AG08395 (cell line): ENCODE measurements at regions not wholly inside any gene's neighbourhood (a gene's known extent, or its start where the extent isn't known, plus 50 kb on each side); places are given as distances from the start of the nearest gene placed in this dataset.

Experiments used
- DNase-seq: peaks from one replicate; pipeline ENCODE4 v3.0.0; 2012; ENCODE audit warnings: mixed read lengths, low spot score

DNA sequence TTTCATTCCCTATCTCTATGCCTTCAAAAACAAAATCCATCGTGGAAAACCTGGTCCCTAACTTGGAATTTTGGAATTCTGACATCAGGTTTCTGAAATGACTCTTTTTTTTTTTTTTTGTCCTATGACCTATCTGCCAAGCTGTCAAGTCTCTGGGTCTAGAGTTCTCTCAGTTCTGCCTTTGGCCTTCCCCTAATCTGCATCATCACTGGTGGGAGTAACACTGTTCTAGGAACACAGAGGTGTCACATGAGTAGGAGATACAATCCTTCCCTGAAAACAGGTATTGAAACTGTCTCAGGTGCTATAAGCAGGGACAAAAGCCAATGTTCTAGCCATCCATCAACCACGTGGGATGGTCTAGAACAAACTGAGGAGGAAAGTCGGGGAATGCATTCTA is 142.0 kb upstream of the ATP1B1 start:
- no peak for DNase-seq

DNA sequence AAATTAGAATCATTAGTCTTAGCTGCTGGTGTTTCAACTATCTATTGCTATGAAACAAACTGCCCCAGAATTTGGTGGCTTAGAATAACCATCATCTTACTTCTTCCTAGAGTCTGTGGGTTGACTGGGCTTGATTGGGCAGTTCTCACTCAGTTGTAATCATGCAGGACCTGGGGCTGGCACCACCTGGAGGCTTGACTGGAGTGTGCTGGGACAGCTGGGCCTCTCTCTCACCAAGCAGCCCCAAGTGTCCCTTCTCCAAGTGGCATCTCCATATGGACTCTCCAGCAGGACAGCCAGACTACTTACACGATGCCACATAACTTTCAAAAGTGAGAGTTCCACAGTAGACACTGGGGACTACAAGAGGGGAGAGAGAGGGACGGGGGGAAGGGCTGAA is 140.3 kb upstream of the ATP1B1 start:
- no peak for DNase-seq

DNA sequence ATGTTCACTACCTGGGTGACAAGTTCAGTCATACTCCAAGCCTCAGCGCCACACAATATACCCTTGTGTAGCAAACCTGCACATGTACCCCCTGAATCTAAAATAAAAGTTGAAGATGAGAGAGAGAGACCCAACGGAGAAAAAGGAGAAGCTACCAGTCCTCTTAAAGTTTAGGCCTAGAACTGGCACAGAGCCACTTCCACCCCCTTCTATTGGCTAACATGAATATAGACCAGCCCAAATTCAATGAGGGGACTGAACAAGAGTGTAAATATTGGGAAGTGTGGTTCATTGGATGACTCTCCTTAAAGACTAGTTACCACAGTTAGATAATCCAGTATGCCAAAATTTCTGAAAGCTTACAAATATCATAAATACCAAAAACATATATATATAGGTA is 139.9 kb upstream of the ATP1B1 start:
- DNase-seq, result no peak

DNA sequence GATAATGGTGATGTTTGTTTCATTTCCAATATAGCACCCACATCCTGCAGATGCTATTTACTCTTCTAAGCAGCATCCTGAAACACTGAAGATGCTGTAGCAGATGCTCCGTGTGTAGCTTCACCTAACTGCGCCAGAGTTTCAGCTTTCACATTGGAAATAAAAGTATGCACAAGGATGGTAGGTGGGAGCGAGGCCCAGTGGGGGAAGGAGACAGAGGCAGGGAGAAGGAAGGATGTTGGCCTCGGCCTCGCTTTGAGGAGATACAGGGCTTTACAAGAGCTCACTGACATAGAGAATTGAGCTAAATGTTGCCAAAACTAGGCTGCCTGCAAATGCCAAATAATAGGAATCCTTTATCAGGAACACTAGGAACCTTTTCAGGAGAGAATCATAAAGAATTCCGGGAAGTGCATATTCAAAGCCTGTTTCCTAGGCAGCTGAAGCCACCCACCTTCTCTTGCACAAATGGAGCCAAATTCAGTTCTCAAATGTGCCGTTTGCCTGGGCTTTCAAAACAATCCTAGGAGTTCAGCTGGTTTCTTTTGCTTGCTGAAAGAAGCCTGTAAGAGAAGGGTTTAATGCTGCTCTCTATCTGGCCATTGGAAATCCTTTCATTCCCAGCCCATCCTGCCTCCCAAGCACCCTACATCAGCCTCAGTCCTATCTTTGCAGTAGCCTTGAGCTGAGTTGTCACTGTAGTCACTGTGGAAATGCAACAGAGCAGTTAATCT is 135.4 kb upstream of the ATP1B1 start:
- no peak for DNase-seq

DNA sequence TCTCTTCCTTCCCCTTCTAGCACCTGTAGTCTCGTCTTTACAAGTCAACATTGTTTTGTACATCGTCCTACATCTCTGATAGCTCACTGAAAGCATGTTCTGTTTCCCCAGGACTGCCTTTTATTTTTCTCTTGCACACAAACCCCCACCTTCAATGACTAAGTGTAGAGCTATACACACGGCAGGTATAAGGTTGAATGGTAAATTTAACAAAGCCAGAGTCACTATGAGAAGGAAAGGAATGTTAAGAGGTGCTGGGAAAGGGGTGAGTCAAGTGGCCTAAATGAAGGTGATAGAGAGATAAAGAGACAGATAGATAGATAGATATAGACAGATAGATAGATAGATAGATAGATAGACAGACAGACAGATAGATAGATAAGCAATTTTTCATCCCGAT is 134.3 kb upstream of the ATP1B1 start:
- no peak for DNase-seq

DNA sequence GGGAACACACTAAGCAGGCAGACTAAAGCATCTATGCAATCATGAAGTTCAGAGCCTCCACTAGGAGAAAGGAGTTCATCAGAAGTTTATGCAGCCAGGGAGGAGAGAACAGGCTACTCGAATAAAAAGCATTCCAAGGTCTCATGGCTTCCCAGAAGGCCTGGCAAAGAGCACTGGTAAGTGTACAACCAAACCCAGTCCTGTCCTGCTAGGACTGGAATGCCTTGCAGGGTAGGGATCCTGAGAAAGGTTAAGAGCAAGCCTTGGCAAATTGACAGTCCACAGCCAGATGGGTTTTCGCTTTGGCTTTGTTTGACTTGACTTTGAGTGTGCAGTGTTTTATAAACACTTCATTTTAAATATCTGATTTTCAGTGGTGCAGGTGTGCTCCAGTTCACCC is 133.6 kb upstream of the ATP1B1 start:
- DNase-seq, result no peak

DNA sequence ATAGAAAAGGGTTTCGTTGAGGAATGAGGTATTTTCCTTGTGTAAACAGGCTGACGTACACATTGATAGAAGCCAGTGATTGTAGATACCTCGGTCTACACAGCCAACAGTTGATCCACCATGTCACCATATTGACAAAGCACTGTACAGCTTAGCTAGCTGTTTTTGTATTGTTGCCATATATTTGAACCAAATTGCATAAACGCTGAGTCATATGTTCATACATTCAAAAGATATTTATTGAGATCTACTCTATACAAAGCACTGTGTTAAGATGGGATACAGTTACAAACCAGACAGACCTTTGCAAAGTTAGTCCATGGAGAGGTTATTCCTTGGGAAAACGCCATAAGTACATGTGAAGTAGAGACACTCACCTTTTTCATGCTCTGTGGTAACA is 132.4 kb upstream of the ATP1B1 start:
- no peak for DNase-seq

DNA sequence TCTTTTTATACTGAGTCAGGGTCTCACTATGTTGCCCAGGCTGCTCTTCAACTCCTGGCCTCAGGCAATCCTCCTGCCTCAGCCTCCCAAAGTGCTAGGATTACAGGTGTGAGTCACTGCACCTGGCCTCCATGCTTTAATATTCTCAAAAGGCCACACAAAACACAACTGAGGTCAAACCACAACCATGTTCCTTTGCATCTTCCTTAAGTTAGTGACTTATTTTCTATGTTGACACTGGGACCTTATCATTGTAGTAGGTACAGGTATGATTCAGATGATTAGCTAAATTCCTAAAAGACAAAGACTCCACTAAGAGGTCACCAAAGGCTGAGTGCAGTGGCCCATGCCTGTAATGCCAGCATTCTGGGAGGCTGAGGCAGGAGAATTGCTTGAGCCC is 131.9 kb upstream of the ATP1B1 start:
- DNase-seq, result no peak

DNA sequence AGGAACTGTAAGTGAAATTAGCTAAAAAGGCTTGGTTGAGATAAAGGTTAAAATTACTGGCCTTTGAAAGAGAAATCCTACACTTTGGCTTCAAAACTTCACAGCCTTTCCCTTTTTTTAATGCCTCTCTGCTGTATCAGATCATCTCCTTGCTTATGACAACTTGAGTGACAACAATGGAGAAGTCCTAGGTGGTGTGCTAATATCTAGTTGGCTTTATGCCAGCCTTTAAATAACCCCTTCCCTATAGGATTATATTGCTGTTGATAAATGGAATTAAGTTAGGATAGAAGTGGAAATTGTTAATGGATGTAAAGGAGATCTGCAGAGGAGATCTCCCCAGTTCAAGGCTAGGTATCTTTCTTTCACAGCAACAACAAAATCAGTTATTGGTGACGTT is 130.2 kb upstream of the ATP1B1 start:
- no peak for DNase-seq

DNA sequence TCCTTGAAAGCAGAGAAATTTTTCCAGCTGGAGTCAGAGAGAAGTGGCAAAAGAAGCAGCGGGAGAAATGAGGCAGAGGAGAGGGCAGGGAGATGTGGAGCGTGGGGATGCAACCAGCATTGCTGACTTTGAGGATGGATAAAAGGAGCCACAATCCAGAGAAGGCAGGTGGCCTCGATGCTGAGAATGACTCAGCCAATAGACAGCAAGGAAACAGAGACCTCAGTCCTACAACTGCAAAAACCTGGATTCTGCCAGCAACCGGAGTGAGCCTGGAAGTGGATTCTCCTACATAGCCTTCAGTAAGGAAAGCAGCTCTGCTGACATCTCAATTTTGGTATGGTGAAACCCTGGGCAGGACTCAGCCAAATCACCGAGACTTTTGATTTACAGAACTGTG is 128.9 kb upstream of the ATP1B1 start:
- no peak for DNase-seq

DNA sequence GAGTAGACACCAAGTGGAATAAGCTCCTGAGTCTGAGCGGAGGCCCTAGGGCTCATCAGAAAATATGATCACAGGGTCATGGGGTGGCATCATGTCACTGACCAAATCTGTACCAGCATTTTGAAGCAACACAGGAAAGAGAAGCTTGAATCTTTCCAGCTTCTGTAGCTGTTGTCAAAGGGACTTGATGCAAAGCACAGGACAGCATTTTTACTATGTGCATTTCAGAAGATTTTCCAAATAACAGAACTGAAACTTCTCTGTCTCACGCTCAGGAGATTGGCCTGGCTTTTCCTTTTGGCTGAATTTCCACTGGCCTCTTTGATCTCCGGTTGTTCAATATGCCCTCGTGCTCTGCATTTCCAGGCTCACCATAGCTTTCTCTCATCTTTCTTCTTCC is 127.2 kb upstream of the ATP1B1 start:
- DNase-seq, result no peak

DNA sequence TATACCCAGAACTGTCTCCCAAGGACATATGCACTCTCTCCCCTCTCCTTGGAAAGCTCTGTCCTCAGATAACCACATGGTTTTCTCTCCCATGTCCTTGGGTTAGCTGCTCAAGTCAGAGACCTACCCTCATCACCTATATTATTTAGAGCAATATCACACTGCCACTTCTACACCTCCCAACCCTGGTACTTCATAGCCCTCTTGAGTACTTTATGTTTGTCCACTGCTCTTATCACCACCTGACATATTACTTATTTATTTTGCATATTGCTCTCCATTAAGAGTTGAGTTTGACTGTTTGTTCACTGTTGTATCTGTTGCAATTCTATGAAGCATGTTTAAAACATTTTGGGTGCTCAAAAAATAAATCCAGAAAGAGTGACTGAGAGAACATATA is 126.3 kb upstream of the ATP1B1 start:
- DNase-seq, result no peak

DNA sequence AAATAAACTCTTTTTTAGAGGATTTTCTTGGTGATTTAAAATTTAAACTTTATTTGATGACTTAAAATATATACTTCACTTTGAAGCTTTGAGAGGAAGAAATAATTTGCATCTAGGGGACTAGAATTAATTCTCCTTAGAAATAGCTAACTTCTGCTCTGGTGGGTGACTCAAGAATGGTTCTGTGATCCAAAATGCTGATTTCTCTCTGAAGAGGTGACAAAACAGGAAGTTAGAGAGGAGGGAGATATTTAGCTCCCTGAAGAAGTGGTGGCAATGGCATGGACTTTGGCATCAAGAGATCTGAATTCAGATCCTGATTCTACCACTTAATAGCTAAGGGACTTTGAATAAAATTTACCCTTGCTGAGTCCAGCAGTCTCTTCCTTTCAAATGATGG is 125.8 kb upstream of the ATP1B1 start:
- DNase-seq, result no peak

DNA sequence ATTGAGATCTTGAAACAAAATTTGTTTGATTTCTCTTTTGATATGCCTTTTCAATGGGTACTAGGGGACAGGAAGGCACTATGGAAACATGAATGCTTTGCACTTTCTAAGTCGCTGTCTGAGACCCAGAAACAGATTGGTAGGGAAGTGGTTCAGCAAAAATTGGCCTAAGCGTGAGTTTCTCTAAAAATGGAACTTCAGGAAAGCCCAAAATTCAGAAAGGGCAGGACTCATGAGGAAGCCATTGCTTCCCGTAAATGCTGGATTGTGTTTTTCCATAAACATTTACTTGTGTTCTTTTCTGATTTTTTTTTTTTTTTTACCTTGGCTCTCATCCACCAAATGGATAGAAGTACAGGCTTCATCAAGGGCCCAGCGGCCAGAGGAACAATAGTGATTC is 123.7 kb upstream of the ATP1B1 start:
- DNase-seq, result no peak

DNA sequence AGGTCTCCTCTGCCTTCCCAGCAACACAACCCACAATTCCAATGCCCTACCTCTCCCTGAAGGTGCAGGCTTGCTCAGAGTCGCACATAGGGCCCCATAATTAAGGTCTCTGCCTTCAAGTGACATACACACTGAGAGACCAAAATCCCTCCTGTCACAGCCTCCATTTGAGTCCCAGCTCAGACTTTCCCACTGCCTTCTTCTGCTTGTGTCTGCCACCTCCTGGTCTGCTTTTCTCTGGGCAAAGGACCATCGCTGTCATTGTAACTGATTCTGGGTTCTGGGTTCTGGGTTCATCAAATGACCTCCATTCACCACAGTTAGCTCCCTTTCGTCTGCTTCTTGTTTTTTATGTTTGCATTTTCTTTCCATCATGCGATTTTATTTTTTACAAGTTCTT is 119.2 kb upstream of the ATP1B1 start:
- no peak for DNase-seq

DNA sequence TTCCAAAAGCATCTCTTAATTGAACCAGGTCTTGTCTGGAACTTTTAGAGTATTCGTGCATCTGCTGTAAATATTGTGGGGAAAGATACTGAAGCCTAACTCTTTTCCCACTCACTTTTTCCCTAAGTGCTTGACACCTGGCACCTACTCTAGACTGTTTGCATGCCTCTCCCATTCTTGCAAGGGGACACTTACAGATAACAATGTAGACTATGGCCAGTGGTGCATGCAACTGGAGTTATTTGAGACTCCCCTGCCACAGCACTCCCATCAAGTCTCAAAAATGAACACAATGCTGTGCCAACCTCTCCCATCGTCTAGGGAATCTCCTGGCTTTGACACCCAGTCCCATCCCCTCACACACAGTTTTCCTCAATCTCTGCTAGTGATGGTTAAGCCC is 118.6 kb upstream of the ATP1B1 start:
- no peak for DNase-seq

DNA sequence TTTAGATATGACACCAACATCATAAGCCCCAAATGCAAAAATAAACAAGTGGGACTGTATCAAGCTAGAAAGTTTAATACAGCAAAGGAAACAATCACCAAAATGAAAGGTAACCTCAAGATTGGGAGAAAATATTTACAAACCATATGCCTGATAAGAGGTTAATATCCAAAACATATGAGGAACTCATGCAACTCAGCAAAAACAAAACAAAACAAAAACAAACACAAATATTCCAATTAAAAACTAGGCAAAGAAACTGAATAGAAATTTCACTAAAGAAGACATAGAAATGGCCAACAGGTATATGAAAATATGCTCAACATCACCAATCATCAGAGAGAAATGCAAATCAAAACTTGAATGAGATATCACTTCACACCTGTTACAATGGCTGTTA is 116.5 kb upstream of the ATP1B1 start:
- no peak for DNase-seq

DNA sequence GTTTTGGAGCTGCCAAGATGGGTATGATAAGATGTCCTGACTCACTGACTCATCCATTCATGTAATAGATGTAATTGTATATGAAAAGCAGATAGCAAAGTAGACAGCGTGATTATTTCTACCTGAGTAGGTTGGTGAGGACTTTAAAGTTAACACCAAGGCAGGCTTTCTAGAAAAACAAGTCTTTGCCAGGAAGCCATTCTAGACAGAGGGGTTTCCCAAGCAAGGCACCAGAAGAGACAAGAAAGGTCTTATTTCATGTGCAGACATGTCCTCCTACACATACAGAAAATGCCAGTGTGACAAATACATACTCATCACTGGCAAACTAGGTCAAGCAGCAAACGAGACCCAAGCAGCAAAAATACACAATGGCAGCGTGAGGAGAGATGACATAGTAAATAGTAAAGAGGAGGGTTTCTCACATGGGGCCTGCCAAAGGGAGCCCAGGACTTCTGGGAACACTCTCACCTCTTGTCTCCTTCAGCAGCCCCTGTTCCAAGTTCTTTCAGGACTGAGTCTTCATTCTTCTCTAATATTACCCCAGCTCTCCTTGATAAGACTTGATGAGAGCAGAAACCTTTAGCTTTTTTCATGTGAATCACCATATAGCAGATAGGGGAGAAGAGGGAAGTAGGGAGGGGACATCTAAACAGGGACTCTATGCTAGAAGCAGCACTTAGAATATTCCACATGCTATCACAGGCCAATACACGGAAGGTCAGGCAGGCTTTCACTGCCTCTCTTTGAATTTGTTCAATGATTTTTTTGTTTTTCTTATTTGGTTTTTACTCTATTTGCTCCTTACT is 114.6 kb upstream of the ATP1B1 start:
- DNase-seq, result no peak

DNA sequence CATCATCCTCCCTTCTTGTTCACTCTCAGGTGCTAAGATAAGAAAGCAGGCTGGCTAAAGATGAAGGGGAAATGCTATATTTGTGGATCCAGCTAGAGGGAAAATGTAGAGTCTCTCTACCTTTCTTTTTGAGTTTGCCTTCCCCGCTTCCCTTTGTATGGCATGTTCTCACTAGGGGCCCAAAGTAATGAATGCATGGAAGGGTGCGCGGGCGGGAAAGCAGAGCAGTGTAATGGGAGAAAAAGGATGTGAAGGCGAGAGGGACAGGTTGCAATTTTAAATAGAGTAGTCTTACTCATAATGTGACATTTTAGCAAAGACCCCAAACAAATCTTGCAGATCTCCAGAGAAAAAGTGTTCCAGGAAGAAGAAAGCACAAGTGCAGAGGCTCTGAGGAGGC is 105.1 kb upstream of the ATP1B1 start:
- no peak for DNase-seq

DNA sequence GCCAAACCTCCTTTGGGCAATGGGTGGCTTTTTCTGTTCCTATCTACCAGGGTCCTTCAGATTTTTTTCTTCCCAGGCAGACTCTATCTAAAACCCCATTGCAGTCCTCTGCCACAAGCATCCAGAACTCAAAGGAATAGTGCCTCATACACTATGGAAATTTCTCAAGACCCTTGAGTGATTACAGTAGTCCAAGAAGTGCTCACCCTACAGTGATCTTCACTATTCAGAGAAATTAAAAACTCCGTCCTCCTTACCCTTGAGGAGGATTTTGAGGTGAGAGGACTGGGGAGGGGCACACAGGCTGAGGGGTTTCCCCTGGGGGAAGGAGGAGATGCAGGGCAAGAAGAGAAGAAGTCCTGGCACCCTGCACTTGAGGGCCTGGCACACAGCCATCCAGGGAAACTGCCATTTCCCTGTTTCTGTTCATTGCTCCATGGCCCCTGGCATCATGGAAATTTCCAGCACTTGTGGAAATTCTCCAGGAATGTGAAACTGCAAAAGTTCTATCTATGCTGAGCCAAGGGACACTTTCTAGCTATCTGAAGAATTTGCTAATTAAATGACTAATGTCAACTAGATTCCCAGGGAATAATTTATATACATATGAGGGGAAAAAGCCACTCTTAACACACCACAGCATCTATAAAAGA is 102.5 kb upstream of the ATP1B1 start:
- DNase-seq, result peak; percentile 65

DNA sequence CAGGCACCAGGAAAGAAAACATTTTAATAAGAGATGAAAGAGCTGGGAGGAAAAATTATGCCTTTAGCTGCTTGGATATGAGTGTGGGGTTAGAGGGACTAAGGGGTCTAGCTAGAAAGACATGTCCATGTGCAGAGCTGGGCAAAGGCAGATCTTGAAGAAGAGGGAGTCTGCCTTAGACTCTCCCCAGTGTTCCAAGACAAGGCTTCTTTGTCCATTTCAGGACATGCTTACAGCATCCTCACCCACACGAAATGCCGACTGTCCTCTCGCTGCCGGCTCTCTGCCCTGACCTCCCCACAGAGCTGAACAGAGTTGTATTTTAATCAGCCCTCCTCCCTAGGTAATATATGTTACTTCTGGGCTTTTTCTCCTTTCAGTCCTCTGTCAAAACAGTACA is 100.7 kb upstream of the ATP1B1 start:
- DNase-seq, result no peak

DNA sequence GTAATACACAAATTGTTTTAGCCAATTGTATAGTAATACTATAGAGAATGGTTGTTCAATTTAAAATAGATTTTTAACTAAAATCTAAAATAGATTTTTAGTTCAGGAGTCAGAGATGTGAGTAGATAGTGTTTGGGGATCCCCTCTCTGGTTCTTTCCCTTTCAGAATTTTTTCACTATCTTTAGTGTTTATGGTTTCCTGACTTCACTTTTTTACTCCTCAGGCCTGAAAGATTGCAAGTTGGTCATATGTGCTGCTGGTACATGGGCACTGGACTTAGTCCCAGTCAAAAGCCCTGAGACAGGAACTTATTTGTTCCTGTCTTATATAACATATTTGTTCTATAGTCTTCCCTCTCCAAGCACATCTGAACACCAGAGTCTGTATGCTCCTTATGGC is 96.8 kb upstream of the ATP1B1 start:
- no peak for DNase-seq

DNA sequence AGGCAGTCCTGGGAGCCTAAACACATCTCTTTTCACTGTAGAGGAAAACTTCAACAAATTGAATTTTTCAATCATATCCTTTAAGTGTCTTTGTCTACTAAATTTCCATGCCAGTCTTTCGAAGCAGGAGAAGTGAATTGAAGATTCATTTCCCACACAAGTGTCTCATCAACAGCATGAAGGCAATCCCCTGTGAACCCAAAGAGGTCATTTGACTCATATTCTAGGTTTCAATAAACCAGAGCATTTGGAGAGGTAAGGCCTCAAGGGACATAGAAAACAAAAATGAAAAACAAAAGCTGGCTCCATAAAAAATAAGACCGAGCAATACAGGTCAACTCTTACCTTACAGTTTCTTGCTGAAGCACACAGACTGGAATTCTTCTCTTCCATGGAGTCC is 94.1 kb upstream of the ATP1B1 start:
- no peak for DNase-seq
